CD4-positive, alpha-beta T cell treated with Interleukin-6 at 100 ng/mL for 8 hours (primary cell): ENCODE measurements at regions not wholly inside any gene's neighbourhood (a gene's known extent, or its start where the extent isn't known, plus 50 kb on each side); places are given as distances from the start of the nearest gene placed in this dataset.
"Not testable (repeated sequence)": the region's sequence is repeated elsewhere in the genome, so short reads cannot be mapped to it uniquely, and the experiment has no call there.

Experiments used
- DNase-seq: peaks from one replicate; pipeline ENCODE4 v3.0.0-alpha.2; 2020; ENCODE audit warnings: mixed read lengths, low spot score

DNA sequence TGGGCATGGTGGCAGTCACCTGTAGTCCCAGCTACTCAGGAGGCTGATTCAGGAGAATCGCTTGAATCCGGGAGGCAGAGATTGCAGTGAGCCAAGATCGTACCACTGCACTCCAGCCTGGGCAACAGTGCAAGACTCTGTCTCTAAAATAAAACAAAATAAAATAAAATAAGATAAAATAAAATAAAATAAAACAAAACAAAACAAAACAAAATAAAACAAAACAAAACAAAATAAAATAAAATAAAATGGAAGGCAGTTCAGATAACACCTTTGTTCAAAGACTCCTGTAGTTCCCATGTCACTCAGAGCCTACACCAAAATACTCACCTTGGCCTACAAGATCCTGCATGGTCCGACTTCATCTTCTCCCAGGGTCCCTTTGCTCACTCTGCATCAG is 61.3 kb downstream of the SYF2 start:
- not testable (repeated sequence) for DNase-seq

GRCh38 chr1:25170439-25170838 is 61.9 kb downstream of the SYF2 start:
- DNase-seq, result no peak

DNA sequence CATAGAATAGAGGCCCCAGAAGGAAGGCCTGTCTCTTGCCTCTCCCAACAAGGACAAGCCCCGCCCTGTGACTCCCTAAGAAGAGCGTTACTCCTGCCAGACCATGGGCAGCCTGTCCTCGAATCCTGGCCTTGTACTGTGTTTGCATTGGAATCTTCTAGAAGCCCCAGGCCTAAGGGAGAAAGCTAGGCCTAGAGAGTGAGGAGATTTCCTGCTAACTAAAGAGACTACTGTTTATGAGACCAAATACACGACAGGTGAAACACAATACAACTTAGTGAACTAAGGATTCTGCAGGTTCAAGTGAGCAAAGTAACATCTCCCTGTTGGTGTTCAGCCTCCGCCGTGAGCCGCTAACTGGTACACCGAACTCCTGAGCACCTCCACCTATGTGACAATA is 62.7 kb downstream of the SYF2 start:
- DNase-seq, result no peak

DNA sequence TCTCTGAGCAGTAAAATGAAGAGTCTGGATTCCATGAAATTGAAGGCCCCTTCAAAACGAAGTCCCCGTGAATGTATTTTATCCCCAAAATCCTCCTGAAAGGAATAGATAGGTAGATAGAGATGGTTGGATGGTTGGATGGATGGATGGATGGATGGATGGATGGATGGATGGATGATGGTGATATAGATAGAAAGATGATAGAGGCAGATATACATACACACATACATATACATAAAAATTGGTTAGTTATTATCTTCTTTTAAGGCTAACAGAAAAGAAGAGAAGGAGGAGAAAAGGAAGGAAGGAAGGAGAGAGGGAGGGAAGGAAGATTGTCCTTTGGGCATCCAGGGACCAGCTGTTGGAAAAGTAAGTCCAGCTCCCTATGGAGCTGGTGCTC is 63.1 kb downstream of the SYF2 start:
- DNase-seq, result no peak

GRCh38 chr1:25168193-25169071 is 63.9 kb downstream of the SYF2 start:
- no peak for DNase-seq

GRCh38 chr1:25167269-25168192 is 64.8 kb downstream of the SYF2 start:
- no peak for DNase-seq

DNA sequence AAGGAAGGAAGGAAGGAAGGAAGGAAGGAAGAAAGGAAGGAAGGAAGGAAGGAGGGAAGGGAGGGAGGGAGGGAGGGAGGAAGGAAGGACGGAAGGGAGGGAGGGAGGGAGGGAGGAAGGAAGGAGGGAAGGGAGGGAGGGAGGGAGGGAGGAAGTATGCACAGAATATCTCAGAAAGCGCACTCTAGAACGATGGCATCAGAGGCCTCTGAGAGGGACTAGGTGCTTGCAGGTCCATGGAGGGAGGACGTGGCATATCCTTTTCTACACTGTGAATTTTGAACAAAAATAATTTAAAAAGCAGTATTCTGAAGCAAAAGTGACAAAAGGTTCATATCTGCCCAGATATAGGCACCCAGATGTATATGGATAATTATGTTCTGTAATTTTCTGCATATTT is 65.5 kb downstream of the SYF2 start:
- no peak for DNase-seq

GRCh38 chr1:25163986-25164385 is 68.3 kb downstream of the SYF2 start:
- DNase-seq, result no peak

DNA sequence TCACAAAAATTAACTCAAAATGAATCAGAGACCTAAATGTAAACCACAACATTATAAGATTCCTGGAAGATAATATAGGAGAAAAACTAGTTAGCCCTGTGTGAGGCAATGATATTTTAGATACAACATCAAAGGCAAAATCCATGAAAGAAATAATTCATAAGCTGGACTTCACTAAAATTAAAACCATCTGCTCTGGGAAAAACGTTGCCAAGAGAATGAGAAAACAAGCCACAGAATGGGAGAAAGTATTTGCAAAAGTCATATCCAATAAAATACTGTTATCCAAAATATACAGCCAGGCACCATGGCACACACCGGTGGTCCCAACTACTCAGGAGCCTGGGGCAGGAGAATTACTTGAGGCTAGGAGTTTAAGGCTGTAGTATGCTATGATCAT is 70.3 kb downstream of the SYF2 start:
- DNase-seq, result no peak

DNA sequence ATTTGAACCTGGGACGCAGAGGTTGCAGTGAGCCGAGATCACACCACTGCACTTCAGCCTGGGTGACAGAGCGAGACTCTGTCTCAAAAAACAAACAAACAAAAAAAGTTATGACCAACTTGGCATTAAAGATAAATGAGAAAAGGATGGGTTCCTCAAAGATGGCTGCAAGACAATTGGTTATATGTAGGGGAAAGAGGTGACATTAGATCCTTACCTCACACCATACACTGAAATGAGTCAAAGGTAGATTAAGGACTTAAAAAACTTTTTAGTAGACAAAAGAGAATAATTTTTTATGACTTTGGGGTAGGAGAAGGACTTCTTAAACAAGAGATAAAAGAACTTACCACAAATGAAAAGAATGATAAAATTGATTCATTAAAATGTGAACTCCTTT is 74.5 kb downstream of the SYF2 start:
- DNase-seq, result no peak

- DNase-seq, result no peak
These were observed 81.3 kb downstream of the SYF2 start for GRCh38 chr1:25150985-25151495.

DNA sequence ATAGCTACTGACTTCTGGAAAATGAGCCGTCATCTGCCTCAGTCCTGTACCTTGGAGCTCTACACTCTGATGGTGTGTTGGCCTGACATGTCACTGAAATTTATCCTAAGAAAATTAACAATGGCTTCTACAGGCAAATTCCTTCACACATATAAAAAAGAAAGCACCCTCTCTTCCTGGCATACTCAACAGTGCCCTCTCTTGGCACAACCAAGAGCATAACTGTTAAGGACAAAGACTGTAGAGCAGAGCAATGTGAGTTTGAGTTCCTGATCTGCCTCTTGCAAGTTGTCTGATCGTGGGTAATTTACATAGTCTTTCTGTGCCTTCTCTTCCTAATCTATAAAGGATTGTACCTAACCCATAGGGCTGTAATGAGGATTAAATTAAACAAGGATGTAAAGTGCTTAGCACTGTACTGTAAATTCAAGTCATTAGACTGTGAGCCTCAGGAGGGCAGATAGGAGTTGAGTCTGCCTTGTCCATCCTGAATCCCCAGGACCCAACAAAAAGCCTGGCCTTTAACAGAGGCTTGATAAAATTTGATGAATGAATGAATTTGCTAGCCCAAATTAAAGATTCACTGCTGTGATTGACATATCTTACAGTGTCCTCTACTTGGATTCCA is 83.5 kb downstream of the SYF2 start:
- peak; percentile 28 for DNase-seq

DNA sequence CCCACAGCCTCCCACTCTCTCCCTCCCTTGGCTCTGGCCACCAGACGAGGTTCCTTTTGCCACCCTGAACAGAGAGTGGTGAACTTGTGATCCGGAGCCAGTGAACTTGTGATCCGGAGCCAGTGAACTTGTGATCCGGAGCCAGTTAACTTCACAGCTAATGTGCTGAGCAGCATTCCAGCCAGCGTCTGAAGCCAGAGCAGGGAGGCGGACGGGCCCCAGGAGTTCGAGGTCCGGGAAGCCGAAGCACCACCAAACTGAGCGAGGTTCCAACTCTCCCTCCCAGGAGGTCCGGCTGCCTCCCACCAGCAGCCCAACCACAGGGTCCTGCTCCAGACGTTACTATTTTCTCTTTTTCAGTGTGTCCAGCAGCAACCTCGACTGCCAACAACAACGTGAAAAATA is 85.8 kb downstream of the SYF2 start:
- no peak for DNase-seq

DNA sequence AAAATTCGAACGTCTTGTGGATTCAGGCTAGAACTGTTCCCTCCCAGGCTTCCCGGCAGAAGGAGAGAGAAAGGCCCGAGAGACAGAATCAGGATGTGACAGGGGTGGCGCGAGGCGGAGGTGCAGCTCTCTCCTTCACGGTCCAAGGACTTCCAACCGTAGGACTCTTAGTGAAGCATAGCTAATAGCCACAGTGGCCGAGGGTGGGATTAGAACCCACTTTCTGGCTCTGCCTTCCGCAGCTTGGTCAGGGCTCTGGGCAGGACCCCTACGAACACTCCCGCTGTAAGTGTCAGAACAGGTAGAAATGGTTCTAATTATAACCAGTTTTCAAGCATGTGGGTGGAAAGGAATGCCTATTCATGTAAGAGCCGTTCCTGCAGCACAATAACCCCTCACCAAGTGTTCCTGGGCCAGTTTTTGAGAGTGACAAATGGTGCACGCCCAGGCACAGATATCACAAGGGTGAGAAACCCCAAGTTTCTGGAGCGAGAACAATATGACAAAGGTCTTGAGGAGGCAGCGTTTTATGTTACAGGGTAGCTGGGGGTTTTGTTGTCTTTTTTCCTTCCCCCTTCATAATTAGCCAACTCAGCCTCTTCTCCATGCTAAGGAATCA is 86.4 kb downstream of the SYF2 start:
- DNase-seq, result no peak

DNA sequence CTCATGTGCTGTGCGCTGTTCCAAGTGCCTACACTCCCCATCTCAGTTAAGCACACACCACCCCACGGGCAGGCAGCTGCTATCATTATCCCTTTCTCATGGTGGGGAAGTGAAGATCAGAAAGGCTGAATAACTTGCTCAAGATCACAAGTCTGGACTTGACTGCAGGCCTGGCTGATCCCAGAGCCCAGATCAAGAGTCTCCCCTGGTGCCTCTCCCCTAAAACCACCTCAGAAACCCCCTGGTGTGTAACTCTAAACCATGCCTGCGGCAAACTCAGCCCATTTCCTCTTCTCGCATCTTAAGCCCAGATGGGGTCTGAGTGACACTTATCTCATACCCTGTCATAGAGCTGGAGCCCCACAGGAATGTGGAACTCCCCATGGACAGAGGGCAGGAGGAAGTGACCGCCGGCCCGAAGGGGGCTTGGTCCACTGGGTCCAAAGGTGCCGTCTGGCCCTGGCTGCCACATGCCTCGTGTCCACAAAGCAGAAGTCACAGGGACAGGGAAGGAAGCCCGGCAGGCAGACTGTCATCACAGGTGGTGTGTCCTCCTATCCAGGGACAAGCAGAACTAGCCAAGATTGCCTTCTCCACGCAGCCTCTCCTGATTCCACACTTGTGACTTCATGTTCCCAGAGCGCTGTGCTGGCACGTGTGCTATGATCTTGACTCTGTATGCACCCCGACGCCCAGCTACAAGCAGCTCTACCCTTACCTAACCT is 92.1 kb downstream of the SYF2 start:
- DNase-seq, result no peak

- no peak for DNase-seq
These were observed 94.5 kb downstream of the SYF2 start for GRCh38 chr1:25137521-25138395.

- no peak for DNase-seq
These were observed 95.2 kb downstream of the SYF2 start for GRCh38 chr1:25137106-25137505.

- DNase-seq, result no peak
These were observed 96.4 kb downstream of the SYF2 start for GRCh38 chr1:25135909-25136308.

DNA sequence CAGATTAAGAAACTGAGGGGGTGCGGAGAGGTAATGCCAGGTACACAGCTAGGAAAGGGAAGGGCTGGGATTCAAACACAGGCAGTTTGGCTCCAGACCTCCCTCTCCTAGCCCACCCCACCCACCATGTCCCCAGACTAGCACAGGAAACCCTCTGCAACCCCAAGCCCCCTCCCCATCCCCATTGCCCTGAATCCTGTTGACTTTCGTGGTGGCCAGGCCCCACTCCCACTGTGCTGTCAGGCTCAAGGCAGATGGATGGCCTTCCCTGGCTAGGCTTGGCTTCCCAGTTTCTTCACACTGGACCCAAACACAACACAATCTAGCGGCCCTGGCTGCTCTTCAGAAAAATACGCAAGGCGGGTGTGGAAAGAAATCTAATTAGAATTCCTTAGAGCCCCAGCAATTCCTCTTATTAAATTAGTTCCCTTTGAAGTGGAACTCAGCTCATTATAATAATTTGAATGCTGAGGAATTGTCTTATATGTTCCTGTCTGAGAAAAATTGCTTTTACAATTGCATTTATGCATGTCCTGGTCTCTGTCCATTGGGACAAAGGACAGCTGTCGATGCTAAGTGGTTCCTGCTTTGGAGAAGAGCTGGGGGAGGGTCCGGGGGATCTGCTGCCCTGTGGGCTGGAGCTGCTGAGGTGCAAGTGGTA is 97.4 kb downstream of the SYF2 start:
- no peak for DNase-seq

GRCh38 chr1:25134307-25134706 is 98.0 kb downstream of the SYF2 start:
- no peak for DNase-seq
